Stimulated activated CD8-positive, alpha-beta memory T cell treated with anti-CD3 and anti-CD28 coated beads, Interleukin-4, amount 100 ng/mL, for 24 hours (primary cell): ENCODE measurements at regions not wholly inside any gene's neighbourhood (a gene's known extent, or its start where the extent isn't known, plus 50 kb on each side); places are given as distances from the start of the nearest gene placed in this dataset.
"Not testable (repeated sequence)": the region's sequence is repeated elsewhere in the genome, so short reads cannot be mapped to it uniquely, and the experiment has no call there.

Source experiments
- DNase-seq: peaks from one replicate; pipeline ENCODE4 v3.0.0-alpha.2; 2020; ENCODE audit warnings: low read depth

DNA sequence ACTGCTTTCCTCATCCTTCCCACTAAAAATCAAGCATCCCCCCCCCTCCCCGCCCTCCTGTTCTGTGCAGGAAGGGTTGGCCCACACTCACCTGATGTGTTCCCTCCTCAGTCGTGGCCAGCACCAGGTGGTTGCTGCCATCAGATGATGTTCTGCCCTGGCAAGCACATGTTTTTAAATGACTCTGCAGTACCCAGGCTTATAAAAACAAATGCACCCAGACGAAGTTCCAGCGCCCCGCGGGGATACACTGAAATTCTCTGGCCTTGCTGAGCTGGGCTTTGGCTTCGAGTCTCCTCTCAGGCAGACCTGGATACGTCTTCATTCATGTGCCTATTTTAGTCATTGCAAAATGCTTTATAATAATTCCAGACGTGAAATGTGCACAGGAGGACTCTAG, 316.3 kb downstream of the DLEU7 start:
- DNase-seq: no peak

GRCh38 chr13:50527612-50528509, 315.6 kb downstream of the DLEU7 start:
- no peak for DNase-seq

GRCh38 chr13:50529154-50529882, 314.2 kb downstream of the DLEU7 start:
- no peak for DNase-seq

- no peak for DNase-seq
Measured at GRCh38 chr13:50531917-50532899, 311.3 kb downstream of the DLEU7 start.

GRCh38 chr13:50535050-50535449, 308.4 kb downstream of the DLEU7 start:
- DNase-seq: no peak

DNA sequence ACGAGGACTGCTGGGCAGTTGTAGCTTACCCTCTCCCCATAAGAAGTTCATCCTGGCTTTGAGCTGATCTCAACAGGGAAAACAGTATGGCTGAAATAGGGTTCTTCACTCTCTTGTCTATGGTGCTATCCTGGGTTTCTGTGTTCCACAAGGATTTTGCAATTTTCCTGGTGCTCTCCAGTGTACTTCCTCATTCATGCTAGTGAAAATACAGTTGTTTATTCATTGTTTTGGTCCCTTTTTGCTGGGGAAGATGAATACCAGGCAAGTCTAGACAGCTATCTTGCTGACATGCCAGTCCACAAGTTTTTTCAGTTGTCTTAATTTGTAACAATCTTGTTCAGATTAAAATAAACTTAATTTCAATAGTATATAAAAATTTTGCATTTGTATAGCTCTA, 306.5 kb downstream of the DLEU7 start:
- DNase-seq: no peak

DNA sequence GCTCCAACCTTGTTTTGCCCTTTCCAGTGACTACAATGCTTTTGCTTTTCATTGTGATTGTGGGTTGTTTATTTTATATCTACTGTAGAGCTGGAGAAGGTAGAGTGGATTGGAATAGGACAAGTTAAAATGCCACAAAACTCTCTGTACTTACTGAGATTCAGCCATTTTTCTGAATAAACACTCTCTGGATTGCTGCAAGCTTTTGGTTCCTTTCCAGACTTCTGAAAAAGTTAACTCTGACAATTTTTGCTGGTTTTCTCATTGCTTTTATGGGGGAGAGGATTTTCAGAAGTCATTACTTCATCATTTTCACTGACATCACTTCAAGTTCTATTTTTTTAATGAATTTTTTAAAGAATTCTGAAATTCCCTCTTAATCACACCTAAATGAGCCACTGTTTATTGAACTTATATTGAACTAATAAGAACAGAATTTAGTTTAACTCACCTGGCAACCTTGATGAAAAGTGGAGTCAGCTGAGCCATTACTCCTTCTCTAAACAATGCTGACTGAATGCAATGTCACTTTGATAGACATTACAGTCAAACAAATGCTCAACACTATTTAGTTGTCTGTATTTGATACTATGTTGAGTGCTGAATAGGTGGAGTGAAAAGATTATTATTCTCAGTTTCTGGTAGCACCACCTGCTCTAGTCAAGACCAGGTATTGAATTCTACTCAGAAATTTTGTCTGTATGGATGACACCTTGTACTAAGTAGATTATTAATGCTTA, 303.5 kb downstream of the DLEU7 start:
- DNase-seq: no peak

GRCh38 chr13:50543141-50543540, 300.4 kb downstream of the DLEU7 start:
- DNase-seq: no peak

- DNase-seq: no peak
Measured at GRCh38 chr13:50543782-50544181, 299.7 kb downstream of the DLEU7 start.

GRCh38 chr13:50544211-50544610, 299.3 kb downstream of the DLEU7 start:
- DNase-seq: no peak

DNA sequence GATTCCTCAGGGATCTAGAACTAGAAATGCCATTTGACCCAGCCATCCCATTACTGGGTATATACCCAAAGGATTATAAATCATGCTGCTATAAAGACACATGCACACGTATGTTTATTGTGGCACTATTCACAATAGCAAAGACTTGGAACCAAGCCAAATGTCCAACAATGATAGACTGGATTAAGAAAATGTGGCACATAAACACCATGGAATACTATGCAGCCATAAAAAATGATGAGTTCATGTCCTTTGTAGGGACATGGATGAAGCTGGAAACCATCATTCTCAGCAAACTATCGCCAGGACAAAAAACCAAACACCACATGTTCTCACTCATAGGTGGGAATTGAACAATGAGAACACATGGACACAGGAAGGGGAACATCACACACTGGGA, 296.3 kb downstream of the DLEU7 start:
- DNase-seq: not testable (repeated sequence)

- no peak for DNase-seq
Measured at GRCh38 chr13:50548586-50548985, 294.9 kb downstream of the DLEU7 start.

GRCh38 chr13:50549221-50549942, 294.1 kb downstream of the DLEU7 start:
- no peak for DNase-seq

DNA sequence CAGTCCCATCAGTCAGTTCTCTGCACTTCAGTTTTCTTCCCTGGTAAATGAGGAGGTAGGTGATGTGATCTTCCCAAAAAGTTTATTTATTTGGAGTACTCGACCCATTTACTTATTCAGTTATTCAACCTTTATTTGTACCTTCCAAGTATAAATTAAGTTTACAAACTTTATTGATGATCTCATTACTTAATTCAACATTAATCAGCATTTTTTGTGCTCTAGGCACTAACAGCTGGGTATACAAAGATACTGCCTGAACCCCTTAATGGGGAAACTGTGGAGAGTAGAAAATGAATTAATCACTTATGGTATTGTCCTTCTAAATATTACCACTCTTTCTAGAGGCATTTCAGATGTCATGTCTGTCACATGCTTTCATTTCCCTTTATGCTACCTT, 293.3 kb downstream of the DLEU7 start:
- DNase-seq: no peak

DNA sequence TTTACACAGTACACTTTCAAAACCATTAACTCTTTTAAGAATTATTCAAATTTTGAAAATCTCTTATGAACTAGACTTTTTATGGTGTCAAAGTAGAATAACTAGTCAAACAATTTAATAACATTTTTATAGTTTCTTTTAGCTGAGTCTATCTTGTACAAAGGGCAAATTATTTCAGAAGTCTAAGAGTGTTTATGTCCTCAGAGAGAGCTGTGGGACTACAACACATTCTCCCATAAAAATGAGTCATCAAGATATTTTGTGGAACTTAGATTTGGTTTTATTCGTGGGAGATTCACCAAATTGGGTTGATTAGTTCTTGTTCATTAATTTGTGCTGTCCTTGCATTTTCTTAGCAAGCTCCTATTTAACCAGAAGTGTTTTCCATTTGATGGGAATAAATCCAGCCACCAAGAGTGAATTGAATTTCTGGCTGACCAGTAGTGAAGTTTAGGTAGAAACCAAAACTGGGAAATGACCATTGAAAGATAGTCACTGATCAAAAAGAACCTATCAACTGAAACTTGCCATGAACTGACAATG, 291.0 kb downstream of the DLEU7 start:
- no peak for DNase-seq

DNA sequence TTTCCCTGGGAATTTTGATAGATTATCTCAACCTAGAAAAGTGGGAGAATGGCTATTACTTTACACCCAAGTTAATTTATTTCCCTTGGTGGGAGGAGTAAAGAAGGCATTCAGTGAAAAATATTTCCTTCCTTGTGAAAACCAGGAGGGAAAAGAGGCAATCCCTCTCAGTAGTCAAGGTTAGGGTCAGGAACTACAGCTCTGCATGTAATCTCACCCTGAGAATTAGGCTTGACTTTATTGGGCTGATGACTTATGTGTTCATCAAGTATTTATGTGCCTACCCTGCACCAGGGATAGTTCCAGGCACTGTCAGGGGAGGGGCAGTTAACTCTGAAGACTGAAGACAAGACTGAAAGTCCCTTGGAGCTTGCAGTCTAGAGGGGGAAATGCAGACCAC, 281.8 kb downstream of the DLEU7 start:
- no peak for DNase-seq

GRCh38 chr13:50566646-50567045, 276.8 kb downstream of the DLEU7 start:
- DNase-seq: no peak

- DNase-seq: no peak
Measured at GRCh38 chr13:50572129-50572528, 271.4 kb downstream of the DLEU7 start.

DNA sequence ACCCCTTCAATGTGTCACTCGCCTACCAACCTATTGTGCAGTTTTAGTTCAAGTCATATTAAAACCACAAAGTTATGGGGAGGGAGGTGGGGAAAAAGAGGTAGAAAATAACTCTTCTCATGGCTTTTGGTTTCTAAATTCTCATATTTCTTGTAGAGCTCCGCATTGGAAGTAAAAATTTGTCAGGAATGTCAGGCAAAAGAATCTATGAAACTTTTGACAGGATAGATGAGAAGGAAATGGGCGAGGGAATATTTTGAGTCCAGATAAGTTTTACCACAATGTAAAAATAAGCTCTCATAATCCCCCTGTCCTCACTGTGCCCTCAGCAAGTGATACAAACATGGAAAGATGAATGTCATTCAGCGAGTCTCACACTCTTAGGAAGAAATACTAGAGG, 270.4 kb downstream of the DLEU7 start:
- no peak for DNase-seq

DNA sequence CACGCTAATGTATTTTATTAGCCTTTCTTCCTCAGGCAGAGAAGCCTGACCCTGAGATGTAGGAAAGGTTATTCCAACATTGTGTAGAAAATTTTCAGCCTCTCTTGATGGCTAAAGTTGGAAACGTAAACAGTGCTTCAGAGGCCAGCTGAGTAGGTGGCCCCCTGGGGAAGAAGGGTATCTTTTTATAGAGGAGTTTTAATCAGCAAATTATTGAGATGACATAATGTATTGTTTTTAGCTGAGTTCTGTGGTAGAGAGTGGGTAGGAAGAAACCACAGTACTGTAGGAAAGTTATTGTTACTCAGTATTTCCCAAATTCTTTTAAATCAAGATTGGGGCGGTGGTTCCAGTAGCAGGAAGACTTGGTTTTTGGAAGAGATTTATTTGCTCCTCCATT, 268.8 kb downstream of the DLEU7 start:
- no peak for DNase-seq

- DNase-seq: no peak
Measured at GRCh38 chr13:50575138-50575537, 268.4 kb downstream of the DLEU7 start.
